Keratinocyte (primary cell): ENCODE measurements at regions not wholly inside any gene's neighbourhood (a gene's known extent, or its start where the extent isn't known, plus 50 kb on each side); places are given as distances from the start of the nearest gene placed in this dataset.

Source experiments
- EZH2 ChIP-seq: IDR thresholded peaks from one replicate; pipeline ENCODE4 v1.6.1; 2012; ENCODE audit warnings: inconsistent platforms, mild to moderate bottlenecking, low read length, moderate library complexity
- TF ChIP-seq, protein P1 (sequence below), 3 experiments: IDR thresholded peaks in 1 of 3; conservative IDR thresholded peaks in 1 of 3; optimal IDR thresholded peaks in 1 of 3; 2 replicates in 2 of 3; 3 replicates in 1 of 3; pipeline versions ENCODE3 to v1.5.1; 2011; ENCODE audit warnings: low read length in 3 of 3, mild to moderate bottlenecking in 3 of 3, moderate library complexity in 2 of 3, control low read depth in 1 of 3, inconsistent platforms in 1 of 3; ENCODE audit not compliant: insufficient read depth in 2 of 3; ENCODE audit errors: extremely low read depth in 1 of 3

DNA sequence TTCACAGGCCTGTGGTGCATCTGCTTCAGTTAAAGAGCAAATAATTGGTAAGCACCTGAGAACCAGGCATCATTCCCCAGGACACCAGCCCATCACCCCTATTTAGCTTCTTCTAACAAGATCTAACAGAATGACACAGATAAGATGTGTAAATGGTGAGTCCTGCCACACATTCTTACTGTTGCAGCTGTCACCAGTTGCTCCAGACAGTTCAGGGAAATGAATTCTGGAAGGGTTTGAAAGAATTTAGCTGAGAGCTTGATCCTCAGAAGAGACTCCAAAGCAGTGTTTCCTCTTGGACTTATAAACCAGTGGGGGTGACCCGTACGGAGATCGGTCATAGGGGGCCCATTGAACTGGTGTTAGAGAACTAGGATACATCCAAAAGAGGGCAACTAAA is 238.0 kb downstream of the MEX3B start:
- TF ChIP-seq, protein P1, sequence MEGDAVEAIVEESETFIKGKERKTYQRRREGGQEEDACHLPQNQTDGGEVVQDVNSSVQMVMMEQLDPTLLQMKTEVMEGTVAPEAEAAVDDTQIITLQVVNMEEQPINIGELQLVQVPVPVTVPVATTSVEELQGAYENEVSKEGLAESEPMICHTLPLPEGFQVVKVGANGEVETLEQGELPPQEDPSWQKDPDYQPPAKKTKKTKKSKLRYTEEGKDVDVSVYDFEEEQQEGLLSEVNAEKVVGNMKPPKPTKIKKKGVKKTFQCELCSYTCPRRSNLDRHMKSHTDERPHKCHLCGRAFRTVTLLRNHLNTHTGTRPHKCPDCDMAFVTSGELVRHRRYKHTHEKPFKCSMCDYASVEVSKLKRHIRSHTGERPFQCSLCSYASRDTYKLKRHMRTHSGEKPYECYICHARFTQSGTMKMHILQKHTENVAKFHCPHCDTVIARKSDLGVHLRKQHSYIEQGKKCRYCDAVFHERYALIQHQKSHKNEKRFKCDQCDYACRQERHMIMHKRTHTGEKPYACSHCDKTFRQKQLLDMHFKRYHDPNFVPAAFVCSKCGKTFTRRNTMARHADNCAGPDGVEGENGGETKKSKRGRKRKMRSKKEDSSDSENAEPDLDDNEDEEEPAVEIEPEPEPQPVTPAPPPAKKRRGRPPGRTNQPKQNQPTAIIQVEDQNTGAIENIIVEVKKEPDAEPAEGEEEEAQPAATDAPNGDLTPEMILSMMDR (optimal IDR thresholded peaks at IDR 0.05 in 1 of 3, IDR thresholded peaks at IDR 0.05 in 1 of 3, conservative IDR thresholded peaks at IDR 0.05 in 1 of 3; ENCODE audit: extremely low read depth in 1 of 3, insufficient read depth in 2 of 3, low read length in 3 of 3) = no peak
- no peak for TF ChIP-seq EZH2
